GM21423 (cell line): ENCODE measurements at regions not wholly inside any gene's neighbourhood (a gene's known extent, or its start where the extent isn't known, plus 50 kb on each side); places are given as distances from the start of the nearest gene placed in this dataset.

ENCODE experiments used
- ATAC-seq: cut with Tn5 transposase; IDR thresholded peaks from one replicate; pipeline ENCODE4 v1.9.1; 2021; ENCODE audit warnings: mild to moderate bottlenecking, moderate library complexity; ENCODE audit not compliant: unreplicated experiment

- no peak for ATAC-seq
These were observed 248.8 kb downstream of the IRS2 start for GRCh38 chr13:109537584-109537983.

- ATAC-seq: no peak
These were observed 253.0 kb downstream of the IRS2 start for GRCh38 chr13:109533350-109533749.

GRCh38 chr13:109529964-109530363 lies 256.4 kb downstream of the IRS2 start:
- ATAC-seq: no peak

GRCh38 chr13:109521719-109522118 lies 264.7 kb downstream of the IRS2 start:
- ATAC-seq: no peak

GRCh38 chr13:109517517-109517916 lies 268.9 kb downstream of the IRS2 start:
- ATAC-seq: no peak

- no peak for ATAC-seq
These were observed 270.2 kb downstream of the IRS2 start for GRCh38 chr13:109516186-109516585.

GRCh38 chr13:109510013-109510412 lies 276.4 kb downstream of the IRS2 start:
- no peak for ATAC-seq

- ATAC-seq: no peak
These were observed 277.1 kb downstream of the IRS2 start for GRCh38 chr13:109509154-109509900.

GRCh38 chr13:109500146-109500773 lies 286.1 kb downstream of the IRS2 start:
- ATAC-seq: no peak

DNA sequence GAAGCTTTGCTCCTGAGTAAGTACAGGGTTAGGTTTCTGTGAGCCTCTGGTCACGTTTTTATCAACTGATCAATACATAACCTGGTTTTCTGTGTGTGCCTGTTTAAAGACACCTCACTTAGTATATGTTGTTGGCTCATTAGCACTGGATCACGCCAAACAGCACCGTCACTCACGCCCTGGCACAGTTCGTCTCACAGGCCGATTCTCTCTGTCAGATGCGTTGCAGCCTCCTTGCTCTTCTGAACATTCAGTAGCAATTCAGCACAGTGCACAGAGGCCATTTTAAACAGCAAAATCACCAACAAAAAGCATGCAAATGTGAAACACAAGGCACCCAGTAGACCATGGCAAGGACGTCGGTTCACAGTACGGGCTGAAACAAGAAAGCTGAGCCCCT lies 288.5 kb downstream of the IRS2 start:
- ATAC-seq: no peak

- no peak for ATAC-seq
These were observed 290.2 kb downstream of the IRS2 start for GRCh38 chr13:109496216-109496615.

- ATAC-seq: no peak
These were observed 291.4 kb downstream of the IRS2 start for GRCh38 chr13:109494925-109495369.

- ATAC-seq: no peak
These were observed 301.1 kb downstream of the IRS2 start for GRCh38 chr13:109485136-109485794.

- ATAC-seq: no peak
These were observed 303.1 kb downstream of the IRS2 start for GRCh38 chr13:109483284-109483683.

- ATAC-seq: no peak
These were observed 305.3 kb downstream of the IRS2 start for GRCh38 chr13:109481040-109481439.

DNA sequence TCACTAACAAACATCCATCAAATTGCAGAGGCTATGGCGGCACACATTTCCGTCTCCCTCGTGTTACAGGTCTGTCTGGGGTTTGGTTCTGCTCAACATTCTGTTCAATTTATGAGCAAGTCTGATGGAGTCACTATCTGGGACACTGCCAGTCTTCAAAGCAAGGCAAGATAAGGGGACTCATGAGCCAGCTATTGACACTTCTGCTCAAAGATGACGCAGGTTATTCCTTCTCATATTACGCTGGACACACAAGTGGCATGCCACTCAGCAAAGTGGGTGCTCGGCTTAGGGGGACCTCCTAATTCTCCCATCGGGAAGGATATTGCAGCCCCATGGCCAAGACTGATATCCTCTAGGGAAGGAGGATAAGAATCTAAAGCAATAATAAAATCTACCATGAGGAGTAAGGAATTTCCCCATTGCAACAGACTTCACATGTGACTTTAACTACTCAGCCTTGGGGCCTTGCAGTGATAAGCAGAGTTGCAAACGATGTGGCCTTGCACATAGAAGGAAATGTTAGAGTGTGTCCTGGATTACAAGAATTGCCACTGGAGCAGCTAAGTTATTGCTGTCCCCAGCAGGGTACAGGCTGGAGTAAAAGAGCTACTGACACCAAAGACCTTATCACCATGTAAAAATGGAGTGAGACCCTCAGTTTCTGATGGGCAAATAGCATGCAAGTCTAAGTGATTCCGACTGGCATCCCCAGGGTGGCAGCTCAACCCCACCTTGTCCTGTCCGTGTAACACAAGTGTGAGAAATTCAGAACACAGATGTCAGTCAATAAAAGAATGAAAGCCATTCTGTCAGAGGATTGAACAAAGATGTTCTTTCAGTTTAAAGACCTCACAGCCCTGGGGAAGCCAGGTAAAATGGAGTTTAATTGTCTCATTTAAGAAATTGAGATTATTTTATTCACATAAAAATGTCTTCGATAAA lies 306.1 kb downstream of the IRS2 start:
- no peak for ATAC-seq

DNA sequence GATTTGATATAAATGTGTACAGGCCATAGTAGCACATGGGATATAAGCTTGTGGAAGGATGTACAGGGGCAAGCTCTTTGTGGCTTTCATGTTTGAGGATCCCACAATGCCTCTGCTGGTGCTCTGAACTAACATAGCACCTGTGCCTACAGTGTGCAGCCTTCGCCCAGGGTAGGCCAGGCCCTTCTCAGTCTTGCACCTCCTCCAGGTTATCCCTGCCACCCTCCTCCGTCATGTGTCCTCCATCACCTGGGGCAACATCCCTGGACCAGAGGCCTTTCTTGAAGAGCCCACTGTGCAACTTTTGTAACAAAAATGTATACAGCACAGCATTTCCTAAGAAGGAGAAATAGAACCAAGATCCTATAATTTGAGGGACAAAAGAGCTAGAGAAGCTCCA lies 306.8 kb downstream of the IRS2 start:
- ATAC-seq: no peak

DNA sequence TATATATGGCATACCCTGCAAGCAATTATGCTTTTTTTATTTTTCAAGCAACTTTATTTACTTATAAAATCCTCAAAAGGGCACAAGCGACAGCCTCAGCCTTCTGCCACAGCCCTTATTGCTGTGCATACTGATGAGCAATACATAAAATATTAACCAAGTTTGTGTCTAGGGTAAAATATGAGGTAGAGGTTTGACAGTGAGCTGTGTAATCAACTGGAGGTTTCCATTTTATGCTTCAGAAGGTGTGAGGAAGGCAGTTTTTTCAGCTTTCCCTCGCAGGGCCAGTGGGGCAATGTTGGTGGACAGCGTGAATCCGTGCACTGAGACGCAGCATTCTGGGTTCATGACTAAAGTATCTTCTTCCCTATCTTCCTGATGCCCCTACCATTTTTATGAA lies 310.4 kb downstream of the IRS2 start:
- ATAC-seq: no peak

- ATAC-seq: no peak
These were observed 318.3 kb downstream of the IRS2 start for GRCh38 chr13:109468123-109468522.

- no peak for ATAC-seq
These were observed 321.2 kb downstream of the IRS2 start for GRCh38 chr13:109465148-109465547.
